SK-N-SH (cell line): ENCODE measurements at regions not wholly inside any gene's neighbourhood (a gene's known extent, or its start where the extent isn't known, plus 50 kb on each side); places are given as distances from the start of the nearest gene placed in this dataset.

ENCODE experiments used
- CTCF ChIA-PET: fragments of 300-600, 350-600 bp; formaldehyde crosslinking; extraction: SDS; loops from one replicate; lab custom pipeline; 2021; lab: Yijun Ruan, JAX
- POLR2A ChIA-PET: fragments of 350-600 bp; sonication (Branson Sonifier 250); formaldehyde crosslinking; extraction: SDS; loops from one replicate; lab custom pipeline; 2020; ENCODE audit warnings: antibody characterized with exemption, inconsistent platforms; lab: Yijun Ruan, JAX
- DNase-seq: peaks from one replicate; pipeline ENCODE4 v3.0.0; 2012
- H2AFZ ChIP-seq: fragments of 200-600 bp; sonication (generic); 2 replicates; pipeline ENCODE4 v1.8.1; 2016; ENCODE audit warnings: antibody characterized with exemption, mild to moderate bottlenecking, low read depth
- H3F3A ChIP-seq: fragments of 200-600 bp; sonication (generic); replicated peaks from 2 replicates; pipeline ENCODE3; 2016; ENCODE audit warnings: antibody characterized with exemption, mild to moderate bottlenecking; ENCODE audit not compliant: insufficient read depth
- H3K27ac ChIP-seq, 2 experiments: fragments of 200-500 bp in 1 of 2; fragments of 200-600 bp in 1 of 2; sonication (Bioruptor generic) in 1 of 2; sonication (generic), shearing (Covaris generic) in 1 of 2; 2 replicates each; pipeline versions ENCODE4 v1.5.1 to v1.6.1; 2014 to 2016; ENCODE audit warnings: low read depth in 2 of 2, inconsistent platforms in 1 of 2, low read length in 1 of 2, mild to moderate bottlenecking in 1 of 2, mixed read lengths in 1 of 2
- H3K27me3 ChIP-seq: fragments of 200-600 bp; sonication (generic), shearing (Covaris generic); 2 replicates; pipeline ENCODE4 v1.6.1; 2016; ENCODE audit warnings: mixed run types; ENCODE audit not compliant: insufficient read depth
- H3K36me3 ChIP-seq, 2 experiments: fragments of 200-500 bp in 1 of 2; fragments of 200-600 bp in 1 of 2; sonication (Bioruptor generic) in 1 of 2; sonication (generic) in 1 of 2; replicated peaks in 1 of 2; 2 replicates each; pipeline versions ENCODE3 to v1.5.1; 2014 to 2016; ENCODE audit warnings: low read length in 1 of 2, mild to moderate bottlenecking in 1 of 2; ENCODE audit not compliant: insufficient read depth in 2 of 2, control insufficient read depth in 1 of 2
- H3K4me1 ChIP-seq, 2 experiments: fragments of 200-500 bp in 1 of 2; fragments of 200-600 bp in 1 of 2; sonication (Bioruptor generic) in 1 of 2; sonication (generic), shearing (Covaris generic) in 1 of 2; 2 replicates each; pipeline versions ENCODE4 v1.5.1 to v1.6.1; 2014 to 2016; ENCODE audit warnings: low read depth in 1 of 2, low read length in 1 of 2, mixed run types in 1 of 2; ENCODE audit not compliant: insufficient read depth in 2 of 2, control insufficient read depth in 1 of 2
- H3K4me2 ChIP-seq: fragments of 200-600 bp; sonication (generic), shearing (Covaris generic); 2 replicates; pipeline ENCODE4 v1.6.1; 2017; ENCODE audit warnings: mixed run types
- H3K4me3 ChIP-seq, 2 experiments: fragments of 200-500 bp in 1 of 2; fragments of 200-600 bp in 1 of 2; sonication (Bioruptor generic) in 1 of 2; sonication (generic), shearing (Covaris generic) in 1 of 2; 2 replicates each; pipeline versions ENCODE4 v1.5.1 to v1.8.1; 2014 to 2016; ENCODE audit warnings: low read depth in 2 of 2, inconsistent platforms in 1 of 2, low read length in 1 of 2, mild to moderate bottlenecking in 1 of 2, mixed read lengths in 1 of 2, moderate library complexity in 1 of 2
- H3K79me2 ChIP-seq: fragments of 200-600 bp; sonication (generic); 2 replicates; pipeline ENCODE4 v1.8.1; 2017; ENCODE audit warnings: mild to moderate bottlenecking; ENCODE audit not compliant: insufficient read depth
- H3K9ac ChIP-seq: fragments of 200-600 bp; sonication (generic); 2 replicates; pipeline ENCODE4 v1.6.1; 2017; ENCODE audit warnings: mixed run types
- H3K9me2 ChIP-seq: fragments of 200-600 bp; sonication (generic); 2 replicates; pipeline ENCODE4 v1.6.1; 2017; ENCODE audit warnings: mixed run types
- H3K9me3 ChIP-seq: fragments of 200-600 bp; sonication (generic); 2 replicates; pipeline ENCODE4 v1.6.1; 2017; ENCODE audit warnings: mixed run types, mild to moderate bottlenecking, moderate library complexity
- H4K20me1 ChIP-seq: fragments of 200-600 bp; sonication (generic); 2 replicates; pipeline ENCODE4 v1.6.1; 2017; ENCODE audit warnings: mild to moderate bottlenecking, mixed run types; ENCODE audit not compliant: insufficient read depth
- EZH2phosphoT487 ChIP-seq: fragments of 200-600 bp; sonication (generic); IDR thresholded peaks from 2 replicates; pipeline ENCODE4 v1.6.1; 2017; ENCODE audit warnings: low read depth, mixed run types, mild to moderate bottlenecking, antibody characterized with exemption, moderate library complexity, borderline replicate concordance
- FOXM1 ChIP-seq: IDR thresholded peaks from 2 replicates; pipeline ENCODE4 v1.4.0; 2012; ENCODE audit warnings: low read depth, mild to moderate bottlenecking
- GATA2 ChIP-seq: sonication (generic); formaldehyde crosslinking; IDR thresholded peaks from 2 replicates; pipeline ENCODE4 v1.5.0; 2020; ENCODE audit warnings: mild to moderate bottlenecking, missing genetic modification reagents
- JUND ChIP-seq: IDR thresholded peaks from 2 replicates; pipeline ENCODE4 v1.4.0; 2012
- NFIC ChIP-seq: IDR thresholded peaks from 2 replicates; pipeline ENCODE4 v1.4.0; 2012; ENCODE audit warnings: borderline replicate concordance
- NRF1 ChIP-seq: IDR thresholded peaks from 2 replicates; pipeline ENCODE4 v1.6.1; 2012; ENCODE audit warnings: low read depth, mild to moderate bottlenecking, low read length
- RAD21 ChIP-seq: IDR thresholded peaks from 2 replicates; pipeline ENCODE4 v1.6.1; 2012; ENCODE audit warnings: mild to moderate bottlenecking, low read length
- RCOR1 ChIP-seq: fragments of 150-350 bp; IDR thresholded peaks from 2 replicates; pipeline ENCODE4 v1.6.1; 2017; ENCODE audit warnings: antibody characterized with exemption, low read length
- REST ChIP-seq: IDR thresholded peaks from 2 replicates; pipeline ENCODE4 v1.6.1; 2012; ENCODE audit warnings: mild to moderate bottlenecking, low read depth, low read length, moderate library complexity
- RXRA ChIP-seq: IDR thresholded peaks from 2 replicates; pipeline ENCODE4 v1.4.0; 2012; ENCODE audit warnings: low read depth, mild to moderate bottlenecking, borderline replicate concordance
- SIN3A ChIP-seq: IDR thresholded peaks from 2 replicates; pipeline ENCODE4 v1.6.1; 2012; ENCODE audit warnings: low read depth, mild to moderate bottlenecking, low read length, moderate library complexity, borderline replicate concordance
- USF1 ChIP-seq: IDR thresholded peaks from 2 replicates; pipeline ENCODE4 v1.4.0; 2012; ENCODE audit warnings: low read depth, borderline replicate concordance
- WGBS: methylation state at CpG from one replicate; pipeline ENCODE4 v1.1.6; 2017; ENCODE audit warnings: low lambda C conversion rate; 5-methylcytosine and 5-hydroxymethylcytosine counted together
- TF ChIP-seq, protein P1 (sequence below): fragments of 150-350 bp; IDR thresholded peaks from 2 replicates; pipeline ENCODE4 v1.6.1; 2017; ENCODE audit warnings: antibody characterized with exemption, low read length, low read depth, borderline replicate concordance
- TF ChIP-seq, protein P2 (sequence below): fragments of 200-600 bp; sonication (generic); IDR thresholded peaks from 2 replicates; pipeline ENCODE4 v1.6.1; 2017; ENCODE audit warnings: antibody characterized with exemption, mild to moderate bottlenecking, moderate library complexity

DNA sequence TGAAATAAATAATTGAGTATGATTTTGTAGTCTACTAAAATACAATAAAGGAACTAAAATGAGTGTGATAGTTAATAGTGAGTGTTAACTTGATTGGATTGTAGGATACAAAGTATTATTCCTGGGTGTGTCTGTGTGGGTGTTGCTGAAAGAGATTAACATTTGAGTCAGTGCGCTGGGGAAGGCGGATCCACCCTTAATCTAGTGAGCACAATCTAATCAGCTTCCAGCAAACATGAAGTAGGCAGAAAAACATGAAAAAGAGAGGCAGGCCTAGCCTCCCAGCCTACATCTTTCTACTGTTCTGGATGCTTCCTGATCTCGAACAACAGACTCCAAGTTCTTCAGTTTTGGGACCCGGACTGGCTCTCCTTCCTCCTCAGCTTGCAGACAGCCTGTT lies 1716.6 kb downstream of the MRPL39 start:
- no peak overlapping the region for H2AFZ ChIP-seq

More for the DNA sequence above, 1716.6 kb downstream of the MRPL39 start:
- Histone ChIP-seq H3K9me2 (no peaks in the 10 kb centered on the region), H3K4me3 (no peak overlapping the region), H3K4me2 (no peak overlapping the region), H4K20me1 (no peaks in the 10 kb centered on the region), H3K9me3 (no peaks in the 10 kb centered on the region), H3K27ac (no peak overlapping the region), H3K4me1 (no peaks in the 10 kb centered on the region), H3K9ac (no peak overlapping the region), H3K36me3 (no peaks in the 10 kb centered on the region), H3F3A (no peaks in the 10 kb centered on the region), H3K79me2 (no peaks in the 10 kb centered on the region), H3K27me3 (no peaks in the 10 kb centered on the region)
- POLR2A ChIA-PET, result no interaction called here
- TF ChIP-seq, protein P1, sequence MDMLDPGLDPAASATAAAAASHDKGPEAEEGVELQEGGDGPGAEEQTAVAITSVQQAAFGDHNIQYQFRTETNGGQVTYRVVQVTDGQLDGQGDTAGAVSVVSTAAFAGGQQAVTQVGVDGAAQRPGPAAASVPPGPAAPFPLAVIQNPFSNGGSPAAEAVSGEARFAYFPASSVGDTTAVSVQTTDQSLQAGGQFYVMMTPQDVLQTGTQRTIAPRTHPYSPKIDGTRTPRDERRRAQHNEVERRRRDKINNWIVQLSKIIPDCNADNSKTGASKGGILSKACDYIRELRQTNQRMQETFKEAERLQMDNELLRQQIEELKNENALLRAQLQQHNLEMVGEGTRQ, result no peak
- TF ChIP-seq SIN3A (no peak), EZH2phosphoT487 (no peak), NFIC (no peak), JUND (no peak), GATA2 (CRISPR knock-in tag) (no peak), RCOR1 (no peak), FOXM1 (no peak), RXRA (no peak), REST (no peak), RAD21 (no peak), NRF1 (no peak), USF1 (no peak)
- TF ChIP-seq, protein P2, sequence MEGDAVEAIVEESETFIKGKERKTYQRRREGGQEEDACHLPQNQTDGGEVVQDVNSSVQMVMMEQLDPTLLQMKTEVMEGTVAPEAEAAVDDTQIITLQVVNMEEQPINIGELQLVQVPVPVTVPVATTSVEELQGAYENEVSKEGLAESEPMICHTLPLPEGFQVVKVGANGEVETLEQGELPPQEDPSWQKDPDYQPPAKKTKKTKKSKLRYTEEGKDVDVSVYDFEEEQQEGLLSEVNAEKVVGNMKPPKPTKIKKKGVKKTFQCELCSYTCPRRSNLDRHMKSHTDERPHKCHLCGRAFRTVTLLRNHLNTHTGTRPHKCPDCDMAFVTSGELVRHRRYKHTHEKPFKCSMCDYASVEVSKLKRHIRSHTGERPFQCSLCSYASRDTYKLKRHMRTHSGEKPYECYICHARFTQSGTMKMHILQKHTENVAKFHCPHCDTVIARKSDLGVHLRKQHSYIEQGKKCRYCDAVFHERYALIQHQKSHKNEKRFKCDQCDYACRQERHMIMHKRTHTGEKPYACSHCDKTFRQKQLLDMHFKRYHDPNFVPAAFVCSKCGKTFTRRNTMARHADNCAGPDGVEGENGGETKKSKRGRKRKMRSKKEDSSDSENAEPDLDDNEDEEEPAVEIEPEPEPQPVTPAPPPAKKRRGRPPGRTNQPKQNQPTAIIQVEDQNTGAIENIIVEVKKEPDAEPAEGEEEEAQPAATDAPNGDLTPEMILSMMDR, result no peak
- no peak for DNase-seq
- CTCF ChIA-PET, result no interaction called here
- WGBS, result 81% methylated on average over 4 of the region's 4 CpGs
